Smooth muscle cell (in vitro differentiated cells): ENCODE measurements at regions not wholly inside any gene's neighbourhood (a gene's known extent, or its start where the extent isn't known, plus 50 kb on each side); places are given as distances from the start of the nearest gene placed in this dataset.
A peak's percentile ranks its signal among the peaks of the same experiment; 100 is the strongest.
"Not testable (repeated sequence)": the region's sequence is repeated elsewhere in the genome, so short reads cannot be mapped to it uniquely, and the experiment has no call there.

ENCODE experiments used
- DNase-seq: peaks from one replicate; lab custom pipeline; 2025; ENCODE audit not compliant: unreplicated experiment; lab: John Stamatoyannopoulos, UW
- H2AFZ ChIP-seq: fragments of 200-600 bp; sonication (generic); 2 replicates; pipeline ENCODE4 v1.6.0; 2016; ENCODE audit warnings: antibody characterized with exemption, low read depth, mild to moderate bottlenecking
- H3F3A ChIP-seq: fragments of 200-600 bp; sonication (generic); 2 replicates; pipeline ENCODE4 v1.6.0; 2017; ENCODE audit warnings: antibody characterized with exemption, low read depth
- H3K27ac ChIP-seq: fragments of 200-600 bp; sonication (generic); 2 replicates; pipeline ENCODE4 v1.5.1; 2016; ENCODE audit warnings: low read depth, mild to moderate bottlenecking
- H3K27me3 ChIP-seq: fragments of 200-600 bp; sonication (generic); 2 replicates; pipeline ENCODE4 v1.6.1; 2016; ENCODE audit warnings: low read depth, mild to moderate bottlenecking
- H3K36me3 ChIP-seq: fragments of 200-600 bp; sonication (generic); 2 replicates; pipeline ENCODE4 v1.5.1; 2016; ENCODE audit warnings: low read depth
- H3K4me1 ChIP-seq: fragments of 200-600 bp; sonication (generic); 2 replicates; pipeline ENCODE4 v1.5.1; 2016; ENCODE audit warnings: low read depth
- H3K4me2 ChIP-seq: fragments of 200-600 bp; sonication (generic); 2 replicates; pipeline ENCODE4 v1.6.0; 2016; ENCODE audit warnings: mild to moderate bottlenecking
- H3K4me3 ChIP-seq: fragments of 200-600 bp; sonication (generic); 2 replicates; pipeline ENCODE4 v1.5.1; 2016; ENCODE audit warnings: mild to moderate bottlenecking
- H3K79me2 ChIP-seq: fragments of 200-600 bp; sonication (generic); 2 replicates; pipeline ENCODE4 v1.6.0; 2016; ENCODE audit warnings: low read depth, mild to moderate bottlenecking
- H3K9ac ChIP-seq: fragments of 200-600 bp; sonication (generic); 2 replicates; pipeline ENCODE4 v1.6.0; 2016; ENCODE audit warnings: low read depth
- H3K9me3 ChIP-seq: fragments of 200-600 bp; sonication (generic); replicated peaks from 2 replicates; pipeline ENCODE4 v1.5.1; 2016; ENCODE audit warnings: low read depth
- H4K20me1 ChIP-seq: fragments of 200-600 bp; sonication (generic); 2 replicates; pipeline ENCODE4 v1.6.0; 2016; ENCODE audit warnings: low read depth
- CTCF ChIP-seq: fragments of 200-600 bp; sonication (generic); IDR thresholded peaks from 2 replicates; pipeline ENCODE4 v1.5.1; 2017; ENCODE audit warnings: borderline replicate concordance, mild to moderate bottlenecking, antibody characterized with exemption; ENCODE audit not compliant: insufficient read depth, poor library complexity, severe bottlenecking
- WGBS: methylation state at CpG from one replicate; pipeline ENCODE4 v1.1.7; 2016; ENCODE audit warnings: low lambda C conversion rate; 5-methylcytosine and 5-hydroxymethylcytosine counted together

- no peak for DNase-seq
- Histone ChIP-seq H3K79me2 (no peaks in the 10 kb centered on the region), H3K36me3 (no peaks in the 10 kb centered on the region), H3K27ac (no peak overlapping the region), H3K4me2 (no peak overlapping the region), H3K9me3 (no peaks in the 10 kb centered on the region), H3K9ac (no peak overlapping the region), H3K4me3 (no peak overlapping the region), H2AFZ (no peak overlapping the region), H3K4me1 (no peaks in the 10 kb centered on the region), H3K27me3 (no peaks in the 10 kb centered on the region), H3F3A (no peaks in the 10 kb centered on the region), H4K20me1 (no peaks in the 10 kb centered on the region)
- no peak for TF ChIP-seq CTCF
- 92% methylated on average over 4 of the region's 4 CpGs for WGBS
Observed at GRCh38 chr1:213457186-213457585, 406.1 kb downstream of the RPS6KC1 start.

- no peak for DNase-seq
- H3K27ac ChIP-seq = no peak overlapping the region
- H3K36me3 ChIP-seq = no peaks in the 10 kb centered on the region
- no peak for TF ChIP-seq CTCF
- H3K9ac ChIP-seq = no peak overlapping the region
- no peaks in the 10 kb centered on the region for H3K9me3 ChIP-seq
- H3K79me2 ChIP-seq = no peaks in the 10 kb centered on the region
- H3K27me3 ChIP-seq = no peaks in the 10 kb centered on the region
- no peaks in the 10 kb centered on the region for H3F3A ChIP-seq
- H3K4me3 ChIP-seq = no peak overlapping the region
- H3K4me1 ChIP-seq = no peaks in the 10 kb centered on the region
- WGBS = 100% methylated on average over 2 of the region's 2 CpGs
- no peaks in the 10 kb centered on the region for H4K20me1 ChIP-seq
- H2AFZ ChIP-seq = no peak overlapping the region
- no peak overlapping the region for H3K4me2 ChIP-seq
Observed at GRCh38 chr1:213457733-213458132, 406.7 kb downstream of the RPS6KC1 start.

GRCh38 chr1:213462374-213462773 is 411.3 kb downstream of the RPS6KC1 start:
- H3F3A ChIP-seq, H2AFZ ChIP-seq, H3K36me3 ChIP-seq, H4K20me1 ChIP-seq, DNase-seq, H3K27me3 ChIP-seq, H3K9me3 ChIP-seq, H3K9ac ChIP-seq, H3K79me2 ChIP-seq, H3K27ac ChIP-seq, H3K4me2 ChIP-seq, H3K4me3 ChIP-seq, H3K4me1 ChIP-seq: not testable (repeated sequence)
- 91% methylated on average over 3 of the region's 3 CpGs for WGBS

DNA sequence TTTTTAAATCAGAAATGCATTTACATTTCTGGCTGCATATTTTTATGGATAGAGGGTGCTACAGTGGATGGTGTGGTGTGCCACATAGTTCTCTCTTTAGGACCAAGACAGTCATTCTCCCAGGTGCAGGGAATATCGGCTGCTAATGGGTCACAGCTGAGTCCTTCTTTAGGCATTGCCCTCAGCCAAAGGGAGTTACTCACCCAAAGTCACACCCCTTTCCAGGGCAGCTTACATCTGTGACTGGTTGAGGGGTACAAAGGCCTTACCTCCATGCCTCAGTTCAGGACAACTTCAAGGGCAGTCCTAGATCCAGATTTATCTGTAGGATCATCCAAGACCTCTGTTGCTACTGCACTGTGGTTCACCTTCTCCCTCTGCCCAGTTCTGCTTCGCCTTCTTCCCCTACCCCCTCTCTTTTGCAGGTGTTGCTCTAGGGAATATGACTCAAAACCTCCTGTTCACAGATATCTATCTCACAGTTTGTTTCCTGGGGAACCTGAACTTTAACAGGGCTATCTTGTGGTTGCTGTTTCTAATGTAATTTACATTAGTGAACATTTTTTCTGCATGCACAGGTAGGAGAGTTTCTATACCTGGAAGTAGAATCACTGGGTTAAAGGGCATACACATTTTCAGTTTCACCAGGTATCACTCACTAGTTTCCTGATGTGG is 413.9 kb downstream of the RPS6KC1 start:
- TF ChIP-seq CTCF = no peak
- Histone ChIP-seq H3K27ac (peak overlapping the region; percentile 84), H3K4me2 (no peak overlapping the region), H3K9ac (no peak overlapping the region), H2AFZ (no peak overlapping the region), H4K20me1 (no peaks in the 10 kb centered on the region), H3K9me3 (no peaks in the 10 kb centered on the region), H3K27me3 (no peaks in the 10 kb centered on the region), H3K79me2 (no peaks in the 10 kb centered on the region), H3K36me3 (no peaks in the 10 kb centered on the region), H3K4me1 (no peaks in the 10 kb centered on the region), H3K4me3 (no peak overlapping the region), H3F3A (no peaks in the 10 kb centered on the region)
- no peak for DNase-seq
- WGBS = 77% methylated on average over 2 of the region's 2 CpGs
